C4-2B (cell line): ENCODE measurements at regions not wholly inside any gene's neighbourhood (a gene's known extent, or its start where the extent isn't known, plus 50 kb on each side); places are given as distances from the start of the nearest gene placed in this dataset.
A peak's percentile ranks its signal among the peaks of the same experiment; 100 is the strongest.

ENCODE experiments used
- CTCF ChIP-seq: fragments of 450-650 bp; conservative IDR thresholded peaks from 2 replicates; pipeline ENCODE4 v1.5.1; 2017; ENCODE audit warnings: mild to moderate bottlenecking
- ZFX ChIP-seq: fragments of 450-650 bp; IDR thresholded peaks from 2 replicates; pipeline ENCODE4 v1.6.1; 2017

- TF ChIP-seq CTCF (peak; percentile 88), ZFX (no peak)
Observed at GRCh38 chr3:163476179-163476578, 1602.1 kb downstream of the SI start.
